Ascending aorta (tissue), 2 donors: ENCODE measurements at regions not wholly inside any gene's neighbourhood (a gene's known extent, or its start where the extent isn't known, plus 50 kb on each side); places are given as distances from the start of the nearest gene placed in this dataset.

Experiments
- DNase-seq, 2 donors: peaks; one replicate each; pipeline ENCODE4 v3.0.0-alpha.2; 2019; ENCODE audit warnings: low spot score in 2 of 2
- H3K27ac ChIP-seq, 2 donors: fragments of 200-600 bp; sonication (generic); one replicate each; pipeline ENCODE4 v1.5.1; 2016 to 2017; ENCODE audit warnings: mild to moderate bottlenecking in 1 of 2
- H3K27me3 ChIP-seq: fragments of 200-600 bp; sonication (generic); one replicate; pipeline ENCODE4 v1.5.1; 2017
- H3K36me3 ChIP-seq, 2 donors: fragments of 200-600 bp; sonication (generic); one replicate each; pipeline ENCODE4 v1.5.1; 2016
- H3K4me1 ChIP-seq, 2 donors: fragments of 200-600 bp; sonication (generic); one replicate each; pipeline ENCODE4 v1.5.1; 2016 to 2017; ENCODE audit warnings: mild to moderate bottlenecking in 1 of 2
- H3K4me3 ChIP-seq, 2 donors: fragments of 200-600 bp; sonication (generic); one replicate each; pipeline ENCODE4 v1.5.1; 2016 to 2017; ENCODE audit warnings: mild to moderate bottlenecking in 1 of 2
- H3K9me3 ChIP-seq, 2 donors: fragments of 200-600 bp; sonication (generic); one replicate each; pipeline ENCODE4 v1.5.1; 2016
- intact Hi-C: fragments of 100-400 bp; cut with DNase I; formaldehyde crosslinking; loops from one replicate; pipeline ENCODE4 v1.15.1; 2023
- TF ChIP-seq, protein P1 (sequence below), 3 experiments: fragments of 200-600 bp in 2 of 3; fragments of 450-650 bp in 1 of 3; sonication (generic) in 2 of 3; IDR thresholded peaks; one replicate each; pipeline ENCODE4 v1.5.1; 2016 to 2019; ENCODE audit warnings: antibody characterized with exemption in 3 of 3, mild to moderate bottlenecking in 1 of 3, moderate library complexity in 1 of 3

- Histone ChIP-seq H3K27me3 (no peaks in the 10 kb centered on the region), H3K27ac (no peak overlapping the region), H3K9me3 (no peaks in the 10 kb centered on the region), H3K36me3 (no peaks in the 10 kb centered on the region), H3K4me3 (no peak overlapping the region), H3K4me1 (no peaks in the 10 kb centered on the region)
- no peak for DNase-seq
- TF ChIP-seq, protein P1, sequence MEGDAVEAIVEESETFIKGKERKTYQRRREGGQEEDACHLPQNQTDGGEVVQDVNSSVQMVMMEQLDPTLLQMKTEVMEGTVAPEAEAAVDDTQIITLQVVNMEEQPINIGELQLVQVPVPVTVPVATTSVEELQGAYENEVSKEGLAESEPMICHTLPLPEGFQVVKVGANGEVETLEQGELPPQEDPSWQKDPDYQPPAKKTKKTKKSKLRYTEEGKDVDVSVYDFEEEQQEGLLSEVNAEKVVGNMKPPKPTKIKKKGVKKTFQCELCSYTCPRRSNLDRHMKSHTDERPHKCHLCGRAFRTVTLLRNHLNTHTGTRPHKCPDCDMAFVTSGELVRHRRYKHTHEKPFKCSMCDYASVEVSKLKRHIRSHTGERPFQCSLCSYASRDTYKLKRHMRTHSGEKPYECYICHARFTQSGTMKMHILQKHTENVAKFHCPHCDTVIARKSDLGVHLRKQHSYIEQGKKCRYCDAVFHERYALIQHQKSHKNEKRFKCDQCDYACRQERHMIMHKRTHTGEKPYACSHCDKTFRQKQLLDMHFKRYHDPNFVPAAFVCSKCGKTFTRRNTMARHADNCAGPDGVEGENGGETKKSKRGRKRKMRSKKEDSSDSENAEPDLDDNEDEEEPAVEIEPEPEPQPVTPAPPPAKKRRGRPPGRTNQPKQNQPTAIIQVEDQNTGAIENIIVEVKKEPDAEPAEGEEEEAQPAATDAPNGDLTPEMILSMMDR (IDR thresholded peaks at IDR 0.05), result no peak
- intact Hi-C loops, result no loop called here
Observed at GRCh38 chr7:80330434-80330833, 181.4 kb downstream of the GNAT3 start.

- H3K27ac ChIP-seq, result no peak overlapping the region
- TF ChIP-seq, protein P1 (IDR thresholded peaks at IDR 0.05), result no peak
- intact Hi-C loops, result no loop called here
- H3K4me3 ChIP-seq, result no peak overlapping the region
- no peaks in the 10 kb centered on the region for H3K9me3 ChIP-seq
- H3K36me3 ChIP-seq, result no peaks in the 10 kb centered on the region
- no peaks in the 10 kb centered on the region for H3K4me1 ChIP-seq
- no peaks in the 10 kb centered on the region for H3K27me3 ChIP-seq
- no peak for DNase-seq
Observed at GRCh38 chr7:80324032-80324431, 187.8 kb downstream of the GNAT3 start.

GRCh38 chr7:80319461-80319860, 184.8 kb downstream of the GNAI1 start:
- no peaks in the 10 kb centered on the region for H3K36me3 ChIP-seq
- intact Hi-C loops, result no loop called here
- no peaks in the 10 kb centered on the region for H3K4me1 ChIP-seq
- TF ChIP-seq, protein P1 (IDR thresholded peaks at IDR 0.05), result no peak
- no peak overlapping the region for H3K27ac ChIP-seq
- no peak overlapping the region for H3K4me3 ChIP-seq
- no peak for DNase-seq
- no peaks in the 10 kb centered on the region for H3K9me3 ChIP-seq
- H3K27me3 ChIP-seq, result no peaks in the 10 kb centered on the region

DNA sequence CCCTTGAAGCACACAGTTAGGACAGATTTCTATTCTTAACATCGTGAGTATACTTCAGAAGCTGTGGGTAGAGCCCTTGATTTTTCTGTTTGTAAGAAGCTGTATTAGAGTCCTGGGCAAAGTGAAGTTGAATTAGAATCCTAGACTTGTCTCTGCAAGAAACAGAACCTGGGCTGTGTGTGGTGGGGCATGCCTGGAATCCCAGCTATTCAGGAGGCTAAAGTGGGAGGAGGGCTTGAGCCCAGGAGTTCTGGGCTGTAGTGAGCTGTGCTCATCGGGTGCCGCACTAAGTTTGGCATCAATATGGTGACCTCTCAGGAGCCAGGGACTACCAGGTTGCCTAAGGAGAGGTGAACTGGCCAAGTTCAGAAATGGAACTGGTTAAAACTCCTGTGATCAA, 183.4 kb downstream of the GNAI1 start:
- no peak for DNase-seq
- Histone ChIP-seq H3K27me3 (no peaks in the 10 kb centered on the region), H3K4me1 (no peaks in the 10 kb centered on the region), H3K36me3 (no peaks in the 10 kb centered on the region), H3K4me3 (no peak overlapping the region), H3K9me3 (no peaks in the 10 kb centered on the region), H3K27ac (no peak overlapping the region)
- TF ChIP-seq, protein P1 (IDR thresholded peaks at IDR 0.05), result no peak
- intact Hi-C loops, result no loop called here

DNA sequence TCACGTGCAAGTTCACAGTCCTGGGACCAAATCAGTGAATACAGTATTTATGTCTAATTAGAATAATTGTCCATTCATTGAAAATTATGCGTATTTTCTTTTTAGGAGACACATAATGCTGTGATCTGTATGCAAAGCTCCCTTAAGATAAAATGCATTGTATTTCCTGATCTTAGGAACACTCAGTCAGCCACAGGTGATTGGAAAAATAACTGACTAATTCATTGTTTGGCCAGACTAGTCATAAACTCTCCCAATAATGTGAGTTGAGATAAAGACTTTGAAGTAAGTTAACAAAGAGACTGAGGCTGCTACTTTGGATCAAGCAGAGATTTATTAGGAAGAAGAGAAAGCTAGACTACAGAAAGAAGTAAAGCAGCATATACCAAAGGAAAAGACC, 182.2 kb downstream of the GNAI1 start:
- intact Hi-C loops, result no loop called here
- H3K9me3 ChIP-seq, result no peaks in the 10 kb centered on the region
- no peak overlapping the region for H3K4me3 ChIP-seq
- H3K36me3 ChIP-seq, result no peaks in the 10 kb centered on the region
- no peaks in the 10 kb centered on the region for H3K4me1 ChIP-seq
- no peak for DNase-seq
- H3K27me3 ChIP-seq, result no peaks in the 10 kb centered on the region
- no peak overlapping the region for H3K27ac ChIP-seq
- TF ChIP-seq, protein P1 (IDR thresholded peaks at IDR 0.05), result no peak

DNA sequence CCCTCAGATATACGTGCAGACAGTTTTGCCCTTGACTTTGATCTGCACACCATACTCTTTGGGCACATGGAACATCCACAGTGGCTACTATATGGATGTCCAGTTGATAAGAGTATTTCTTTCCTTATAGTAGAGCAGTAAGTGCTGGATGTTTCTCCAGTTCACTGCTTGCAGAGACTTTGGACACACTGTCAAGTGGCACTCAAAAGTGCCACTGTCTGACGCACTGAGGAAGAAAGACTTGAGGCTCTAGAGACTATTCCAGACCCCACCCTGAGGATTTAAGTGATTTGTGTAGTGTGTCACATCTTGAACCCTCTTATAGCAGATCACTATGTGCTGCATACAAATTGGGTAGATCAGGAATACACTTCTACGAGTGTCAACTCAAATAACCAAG, 179.1 kb downstream of the GNAI1 start:
- Histone ChIP-seq H3K4me1 (no peaks in the 10 kb centered on the region), H3K27ac (no peak overlapping the region), H3K9me3 (no peaks in the 10 kb centered on the region), H3K4me3 (no peak overlapping the region), H3K27me3 (no peaks in the 10 kb centered on the region), H3K36me3 (no peaks in the 10 kb centered on the region)
- no peak for DNase-seq
- intact Hi-C loops, result no loop called here
- TF ChIP-seq, protein P1 (IDR thresholded peaks at IDR 0.05), result no peak
